Epidermal melanocyte (primary cell): ENCODE measurements at regions not wholly inside any gene's neighbourhood (a gene's known extent, or its start where the extent isn't known, plus 50 kb on each side); places are given as distances from the start of the nearest gene placed in this dataset.
"Not testable (repeated sequence)": the region's sequence is repeated elsewhere in the genome, so short reads cannot be mapped to it uniquely, and the experiment has no call there.

Experiments used
- DNase-seq: peaks from one replicate; pipeline ENCODE4 v3.0.0; 2011; ENCODE audit warnings: low spot score; ENCODE audit not compliant: insufficient read length

DNA sequence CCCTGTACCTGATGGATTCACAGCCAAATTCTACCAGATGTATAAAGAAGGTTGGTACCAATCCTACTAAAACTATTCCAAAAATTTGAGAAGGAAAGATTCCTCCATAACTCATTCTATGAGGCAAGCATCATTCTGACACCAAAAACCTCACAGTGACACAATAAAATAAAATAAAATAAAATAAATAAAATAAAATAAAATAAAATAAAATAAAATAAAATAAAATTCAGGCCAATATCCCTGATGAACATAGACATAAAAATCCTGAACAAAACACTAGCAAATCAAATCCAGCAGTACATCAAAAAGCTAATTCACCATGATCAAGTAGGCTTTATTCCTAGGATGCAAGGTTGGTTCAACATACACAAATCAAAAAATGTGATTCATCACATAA lies 108.1 kb downstream of the PROX1 start:
- not testable (repeated sequence) for DNase-seq

DNA sequence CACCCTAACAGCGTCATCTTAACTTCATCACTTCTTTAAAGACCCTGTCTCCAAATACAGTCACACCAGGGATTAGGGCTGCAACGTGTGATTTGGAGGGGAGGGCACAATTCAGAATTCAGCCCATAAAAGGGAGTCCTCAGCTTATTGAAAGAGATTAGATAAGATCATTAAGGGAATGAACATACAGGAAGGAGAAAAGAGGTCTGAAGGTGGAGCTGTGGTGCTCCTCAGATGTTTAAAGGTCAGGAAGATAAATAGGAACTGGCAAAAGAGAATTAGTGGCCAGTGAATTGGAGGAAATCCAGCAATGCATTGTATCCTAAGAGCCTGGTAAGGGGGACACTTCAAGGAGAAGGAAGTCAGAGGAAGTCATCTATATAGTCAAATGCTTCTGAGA lies 113.5 kb downstream of the PROX1 start:
- DNase-seq: no peak

DNA sequence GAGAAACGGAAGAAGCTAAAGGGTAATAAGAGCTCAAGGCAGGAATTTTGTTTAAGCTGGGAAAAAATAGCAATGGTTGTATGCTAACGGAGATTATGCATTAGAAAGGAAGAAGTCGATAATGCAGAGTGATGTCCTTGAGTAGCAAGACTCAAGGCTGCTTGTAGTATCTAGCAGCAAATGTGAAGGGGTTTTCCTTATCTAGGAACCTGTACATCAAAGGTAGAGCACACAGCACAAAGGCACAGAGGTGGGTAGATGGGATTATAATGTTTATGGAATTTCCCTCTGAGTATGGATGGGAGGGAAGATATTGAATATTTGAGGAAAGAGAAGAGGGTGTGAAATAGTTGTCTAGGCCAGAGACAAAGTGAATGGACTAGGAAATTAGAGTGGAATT lies 114.1 kb downstream of the PROX1 start:
- no peak for DNase-seq

- no peak for DNase-seq
These were observed 115.1 kb downstream of the PROX1 start for GRCh38 chr1:214102907-214103306.

DNA sequence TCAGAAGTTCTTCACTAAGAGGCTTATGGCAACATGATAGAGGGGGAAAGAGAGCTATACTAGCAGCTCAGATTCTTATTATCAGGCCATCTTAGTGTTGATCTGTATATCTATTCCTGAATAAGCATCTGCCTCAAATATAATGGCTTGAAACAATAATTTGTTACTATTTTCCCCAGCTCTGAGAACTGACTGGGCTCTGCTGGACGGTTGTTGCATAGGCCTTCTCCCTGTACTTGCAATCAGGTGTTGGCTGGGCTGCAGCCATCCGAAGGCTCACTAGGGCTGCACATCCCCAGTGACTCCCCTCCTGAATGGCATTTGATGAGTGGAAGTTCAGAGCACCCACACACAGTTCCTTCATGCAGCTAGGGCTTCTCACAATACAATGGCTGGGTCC lies 116.0 kb downstream of the PROX1 start:
- DNase-seq: no peak

DNA sequence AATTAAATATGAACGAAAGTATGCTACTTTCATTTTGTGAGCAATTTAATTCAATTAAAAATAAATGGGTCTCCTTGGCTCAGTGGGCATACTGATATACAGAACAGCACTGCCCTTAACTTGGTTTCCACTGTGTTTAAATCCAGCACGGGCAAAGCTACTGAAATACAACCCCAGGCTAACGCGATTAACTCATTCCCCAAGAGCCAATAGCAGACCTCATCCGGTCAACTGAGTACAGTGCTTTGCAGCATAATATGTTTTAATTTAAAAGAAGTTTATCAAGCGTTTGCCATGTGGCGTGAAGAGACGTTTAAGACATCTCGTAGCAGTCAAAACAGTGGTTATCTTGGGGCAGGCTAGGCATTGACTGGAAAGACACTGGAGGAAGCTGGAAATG lies 118.6 kb downstream of the PROX1 start:
- no peak for DNase-seq

GRCh38 chr1:214107322-214108096 lies 119.7 kb downstream of the PROX1 start:
- DNase-seq: no peak

DNA sequence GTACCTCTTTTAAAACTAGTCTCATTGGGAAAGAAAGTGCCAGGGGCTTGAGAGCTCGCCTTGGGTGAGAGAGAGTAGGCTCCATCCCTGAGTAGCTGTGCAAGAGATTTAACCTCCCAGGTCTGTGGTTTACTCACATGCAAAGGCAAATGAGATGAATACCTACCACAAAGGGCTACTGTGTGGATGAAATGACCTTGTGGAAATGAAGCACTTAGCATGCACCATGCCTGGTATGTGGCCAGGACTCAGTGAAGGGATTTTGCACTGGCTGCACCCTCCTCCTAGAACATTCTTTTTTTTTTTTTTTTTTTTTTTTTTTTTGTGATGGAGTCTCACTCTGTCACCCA lies 120.3 kb downstream of the PROX1 start:
- DNase-seq: no peak

GRCh38 chr1:214111796-214112195 lies 124.0 kb downstream of the PROX1 start:
- DNase-seq: no peak

- DNase-seq: no peak
These were observed 128.5 kb downstream of the PROX1 start for GRCh38 chr1:214116258-214116657.

DNA sequence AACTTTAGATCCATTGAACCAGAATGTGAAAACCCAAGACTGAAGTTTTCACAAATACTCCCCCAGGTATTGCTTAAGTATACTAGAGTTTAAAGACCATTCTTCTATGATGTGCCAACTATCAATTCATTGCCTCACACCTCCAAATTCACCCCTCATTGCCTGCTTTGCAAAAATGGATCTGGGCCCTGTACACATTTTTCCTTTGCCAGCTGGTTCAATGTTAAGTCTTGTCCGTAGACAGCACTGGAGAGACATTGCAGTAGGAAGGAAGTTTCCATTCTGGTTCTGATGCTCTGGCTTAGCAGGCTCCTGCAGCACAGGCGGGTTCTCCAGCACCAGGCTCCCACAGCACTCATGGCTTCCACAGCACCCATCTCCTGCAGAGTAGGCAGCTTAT lies 130.0 kb downstream of the PROX1 start:
- no peak for DNase-seq

- DNase-seq: no peak
These were observed 132.4 kb downstream of the PROX1 start for GRCh38 chr1:214120191-214120590.

DNA sequence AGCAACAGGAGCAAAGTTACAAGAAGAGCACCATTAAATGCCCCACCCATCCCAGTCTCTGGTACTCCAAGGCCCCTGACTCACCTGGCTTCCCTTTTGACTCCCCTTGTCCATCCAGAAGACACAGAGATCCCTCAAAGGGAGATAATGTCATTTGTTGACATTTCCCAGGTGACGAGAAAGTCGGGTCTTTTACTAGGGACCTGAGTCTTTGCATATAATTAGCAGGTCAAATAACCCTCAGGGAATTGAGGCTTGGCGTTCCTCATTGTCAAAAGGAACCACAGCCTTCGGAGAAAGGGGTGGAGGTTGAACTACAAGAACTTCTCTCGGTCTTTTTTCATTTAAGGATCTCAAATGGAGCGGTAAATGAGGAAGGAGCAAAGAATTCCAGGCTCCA lies 133.2 kb downstream of the PROX1 start:
- DNase-seq: no peak

GRCh38 chr1:214122110-214122509 lies 134.3 kb downstream of the PROX1 start:
- DNase-seq: no peak

DNA sequence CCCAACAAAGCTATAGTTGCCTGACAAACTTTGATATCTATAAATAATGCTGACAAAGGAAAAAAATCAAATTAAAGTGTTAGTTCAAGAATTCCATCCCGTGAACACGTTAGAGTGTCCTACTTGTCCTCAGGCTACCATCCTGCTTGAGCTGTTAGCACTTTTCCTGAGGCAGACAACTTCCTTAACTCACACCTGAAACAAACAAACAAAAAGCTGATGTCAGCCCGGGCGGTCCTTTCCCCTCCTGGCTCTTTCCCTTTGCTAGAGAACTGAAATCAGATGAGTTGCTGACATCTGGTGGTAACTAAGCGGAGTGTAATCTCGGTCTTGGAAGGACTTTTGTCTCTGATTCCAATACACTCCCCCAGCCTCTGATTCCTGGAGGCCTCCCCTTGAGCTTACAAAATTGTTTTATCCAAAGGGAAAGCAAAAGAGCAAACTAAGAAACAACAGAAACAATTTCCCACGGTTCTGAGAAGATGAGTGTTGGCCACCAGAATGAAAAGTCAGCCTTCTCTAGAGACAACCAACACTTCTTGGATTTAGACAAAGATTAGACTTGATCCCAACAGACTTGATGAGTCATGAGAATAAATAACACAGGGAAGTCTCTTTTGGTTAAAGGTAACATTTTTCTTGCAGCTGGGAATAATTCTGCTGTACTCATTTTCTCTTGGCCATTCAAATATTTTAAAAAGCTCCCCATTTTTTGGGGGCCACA lies 135.4 kb downstream of the PROX1 start:
- peak; percentile 75 for DNase-seq

DNA sequence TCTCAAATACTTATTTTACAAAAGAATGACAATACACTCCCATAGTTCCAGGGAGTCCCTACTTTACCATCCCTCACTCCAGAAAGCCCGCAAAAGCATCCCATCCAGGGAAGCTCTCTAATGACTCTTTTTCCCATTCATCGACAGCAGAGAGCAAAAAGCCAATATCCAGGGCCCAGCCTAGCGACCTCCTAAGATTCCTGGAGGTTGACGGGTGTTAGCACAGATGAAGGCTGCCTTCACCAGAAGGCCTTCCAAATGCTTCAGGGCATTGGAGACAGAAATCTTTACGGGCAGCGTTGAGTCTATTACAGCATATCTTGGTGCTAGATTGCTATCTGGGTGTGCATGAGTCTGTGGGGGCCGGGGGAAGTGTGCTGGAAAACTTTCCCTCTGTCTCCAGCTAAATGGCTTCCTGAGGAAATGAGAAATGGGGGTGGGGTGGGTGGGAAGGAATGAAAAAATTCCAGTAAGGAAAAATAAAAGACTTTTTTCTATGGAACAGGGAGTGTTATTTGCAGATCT lies 136.6 kb downstream of the PROX1 start:
- no peak for DNase-seq

DNA sequence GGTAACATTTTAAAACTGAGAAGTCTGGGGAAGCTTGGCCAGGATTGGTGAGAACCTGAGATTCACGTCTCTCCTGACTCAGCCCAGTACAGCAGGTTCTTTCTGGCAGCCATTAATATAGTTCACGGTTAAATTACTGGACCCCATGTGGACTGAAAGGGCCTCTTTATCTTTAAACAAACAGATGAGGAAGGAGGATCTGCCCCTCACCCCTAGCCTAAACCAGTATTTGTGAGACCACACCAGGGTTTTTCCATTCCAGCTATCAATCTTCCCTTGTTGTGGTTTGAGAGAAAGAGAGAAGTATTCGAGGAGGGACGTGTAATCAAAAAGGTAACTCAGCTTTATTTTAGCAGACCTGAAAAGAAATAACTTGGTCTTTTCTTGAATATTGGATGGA lies 137.1 kb downstream of the PROX1 start:
- no peak for DNase-seq

- no peak for DNase-seq
These were observed 138.0 kb downstream of the PROX1 start for GRCh38 chr1:214125819-214126218.

GRCh38 chr1:214126697-214127146 lies 138.9 kb downstream of the PROX1 start:
- DNase-seq: no peak

DNA sequence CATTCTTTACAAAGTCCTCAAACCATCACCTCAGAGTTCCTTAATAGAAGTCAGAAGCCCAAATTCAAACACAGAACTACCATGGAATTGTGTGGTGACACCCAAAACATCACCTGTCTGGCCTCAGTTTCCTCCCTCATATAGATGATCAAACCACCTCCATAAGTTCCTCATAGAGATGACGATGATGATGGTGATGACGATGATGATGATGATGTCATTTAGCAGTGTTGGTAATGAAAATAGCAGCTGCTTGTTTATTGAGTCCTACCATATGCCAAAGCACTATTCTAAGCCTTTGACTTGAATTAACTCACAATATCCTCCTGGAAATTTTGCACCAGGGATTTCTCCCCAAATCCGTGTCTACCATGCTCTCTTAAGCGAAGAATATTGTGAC lies 139.9 kb downstream of the PROX1 start:
- DNase-seq: no peak

DNA sequence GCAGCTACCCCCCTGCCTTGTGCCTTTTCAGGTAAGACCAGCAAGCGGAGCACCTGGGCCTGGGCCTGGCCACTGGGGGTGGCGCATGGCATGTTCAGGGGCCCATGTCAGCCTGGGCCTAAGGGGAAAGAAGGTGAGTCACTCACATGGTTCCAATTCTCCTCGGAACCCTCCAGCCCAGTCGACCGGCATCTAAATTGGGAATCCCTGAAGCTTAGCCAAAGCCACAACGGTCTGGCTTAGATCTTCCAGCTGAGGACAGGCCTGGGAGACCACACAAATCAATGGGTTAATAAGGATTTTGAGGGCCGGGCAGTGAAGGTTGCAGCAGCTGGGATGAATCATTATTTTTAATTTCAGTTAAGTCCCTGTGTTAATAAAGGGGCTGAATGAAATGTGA lies 145.1 kb upstream of the SMYD2 start:
- no peak for DNase-seq

DNA sequence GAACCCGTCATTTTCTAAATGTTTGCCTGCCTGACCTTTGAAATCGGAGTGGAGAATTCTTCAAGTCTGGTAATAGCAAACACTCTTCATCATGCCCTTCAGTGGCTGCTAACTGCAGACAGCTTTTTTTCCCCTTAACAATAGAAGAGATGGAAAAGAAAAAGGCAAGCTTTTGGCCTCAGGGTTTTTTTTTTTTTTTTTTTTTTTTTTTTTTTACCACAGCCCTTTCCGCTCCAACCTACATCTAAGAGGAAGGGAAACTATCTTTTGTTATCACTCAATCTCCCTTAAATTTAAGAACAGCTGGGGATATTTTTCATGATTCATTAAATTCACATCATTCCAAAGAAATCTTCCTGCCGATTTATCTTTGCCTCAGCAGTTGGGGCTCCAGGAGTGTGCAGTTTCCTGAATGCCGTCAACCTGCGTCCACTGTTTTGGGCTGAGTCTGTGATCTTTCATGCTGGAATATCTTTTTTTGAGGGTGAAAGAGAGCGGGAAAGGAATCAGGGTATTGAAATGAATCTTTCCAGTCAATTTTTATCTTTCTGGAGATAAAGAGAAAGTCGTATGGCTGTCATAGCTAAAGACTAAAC lies 144.5 kb upstream of the SMYD2 start:
- DNase-seq: no peak
